ENCODE measurements at regions not wholly inside any gene's neighbourhood (a gene's known extent, or its start where the extent isn't known, plus 50 kb on each side); places are given as distances from the start of the nearest gene placed in this dataset.

GRCh38 chr10:55367555-55367954 lies 566.5 kb upstream of the PCDH15 start:
- Histone ChIP-seq H3K9me3 (no peaks in the 10 kb centered on the region), H3K4me3 (no peak overlapping the region), H3K36me3 (no peaks in the 10 kb centered on the region), H3K9ac (ENCODE audit: low read depth in 2 of 2, low read length in 2 of 2) (no peak overlapping the region), H3K27me3 (no peaks in the 10 kb centered on the region), H3K4me1 (no peaks in the 10 kb centered on the region), H3K27ac (no peak overlapping the region)
- TF ChIP-seq, protein P1, sequence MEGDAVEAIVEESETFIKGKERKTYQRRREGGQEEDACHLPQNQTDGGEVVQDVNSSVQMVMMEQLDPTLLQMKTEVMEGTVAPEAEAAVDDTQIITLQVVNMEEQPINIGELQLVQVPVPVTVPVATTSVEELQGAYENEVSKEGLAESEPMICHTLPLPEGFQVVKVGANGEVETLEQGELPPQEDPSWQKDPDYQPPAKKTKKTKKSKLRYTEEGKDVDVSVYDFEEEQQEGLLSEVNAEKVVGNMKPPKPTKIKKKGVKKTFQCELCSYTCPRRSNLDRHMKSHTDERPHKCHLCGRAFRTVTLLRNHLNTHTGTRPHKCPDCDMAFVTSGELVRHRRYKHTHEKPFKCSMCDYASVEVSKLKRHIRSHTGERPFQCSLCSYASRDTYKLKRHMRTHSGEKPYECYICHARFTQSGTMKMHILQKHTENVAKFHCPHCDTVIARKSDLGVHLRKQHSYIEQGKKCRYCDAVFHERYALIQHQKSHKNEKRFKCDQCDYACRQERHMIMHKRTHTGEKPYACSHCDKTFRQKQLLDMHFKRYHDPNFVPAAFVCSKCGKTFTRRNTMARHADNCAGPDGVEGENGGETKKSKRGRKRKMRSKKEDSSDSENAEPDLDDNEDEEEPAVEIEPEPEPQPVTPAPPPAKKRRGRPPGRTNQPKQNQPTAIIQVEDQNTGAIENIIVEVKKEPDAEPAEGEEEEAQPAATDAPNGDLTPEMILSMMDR (IDR thresholded peaks at IDR 0.05) = no peak
- no peak for DNase-seq
- intact Hi-C loops (cut with DNase I) = no loop called here

DNA sequence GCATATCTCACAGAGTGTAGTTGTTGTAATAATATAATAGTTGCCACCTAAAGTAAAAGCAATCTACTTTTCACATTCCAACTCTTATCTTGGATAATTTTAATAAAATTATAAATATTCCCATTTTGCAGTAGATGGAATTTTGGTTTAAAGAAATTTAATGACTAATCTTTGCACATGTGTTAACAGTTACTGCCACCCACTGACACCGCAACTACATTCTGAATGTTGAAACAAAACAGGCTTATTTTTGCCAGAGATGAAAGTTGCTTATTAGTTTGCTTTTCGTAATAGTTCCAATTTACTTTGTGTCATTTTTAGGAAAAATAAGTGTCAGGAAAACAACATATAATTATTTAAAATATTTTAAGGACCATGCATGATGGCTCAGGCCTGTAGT lies 557.5 kb upstream of the PCDH15 start:
- H3K9ac ChIP-seq (ENCODE audit: low read depth in 2 of 2, low read length in 2 of 2) = no peak overlapping the region

DNA sequence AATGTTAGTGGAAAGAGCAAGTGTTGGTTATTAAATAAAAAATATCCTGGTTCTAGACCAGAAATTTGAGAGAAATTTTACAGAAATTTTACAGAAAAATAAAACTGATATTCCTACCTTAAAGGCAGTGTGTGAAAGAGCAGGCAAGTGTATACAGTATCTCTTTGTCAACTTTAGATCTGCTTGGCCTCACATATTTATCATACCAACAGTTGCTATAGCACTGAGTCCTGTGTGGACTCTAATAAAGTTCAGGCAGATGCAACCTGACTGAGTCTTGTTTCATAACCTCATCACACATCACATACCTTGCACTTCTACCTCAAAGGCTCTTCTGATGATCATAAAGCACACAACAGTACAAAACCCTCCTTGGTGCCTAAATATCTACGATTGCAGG lies 552.4 kb upstream of the PCDH15 start:
- no peaks in the 10 kb centered on the region for H3K27me3 ChIP-seq
- no peaks in the 10 kb centered on the region for H3K9me3 ChIP-seq
- no peak overlapping the region for H3K9ac ChIP-seq (ENCODE audit: low read depth in 2 of 2, low read length in 2 of 2)
- DNase-seq = no peak
- intact Hi-C loops (cut with DNase I) = no loop called here
- no peak overlapping the region for H3K27ac ChIP-seq
- no peaks in the 10 kb centered on the region for H3K4me1 ChIP-seq
- TF ChIP-seq, protein P1 (IDR thresholded peaks at IDR 0.05) = no peak
- no peaks in the 10 kb centered on the region for H3K36me3 ChIP-seq
- H3K4me3 ChIP-seq = no peak overlapping the region

More for the DNA sequence above, 557.5 kb upstream of the PCDH15 start:
- intact Hi-C loops (cut with DNase I) = no loop called here
- H3K27ac ChIP-seq = no peak overlapping the region
- no peaks in the 10 kb centered on the region for H3K9me3 ChIP-seq
- TF ChIP-seq, protein P1 (IDR thresholded peaks at IDR 0.05) = no peak
- H3K27me3 ChIP-seq = no peaks in the 10 kb centered on the region
- H3K36me3 ChIP-seq = no peaks in the 10 kb centered on the region
- DNase-seq = no peak
- no peaks in the 10 kb centered on the region for H3K4me1 ChIP-seq
- no peak overlapping the region for H3K4me3 ChIP-seq

GRCh38 chr10:55351431-55351830 lies 550.4 kb upstream of the PCDH15 start:
- TF ChIP-seq, protein P1 (IDR thresholded peaks at IDR 0.05) = no peak

DNA sequence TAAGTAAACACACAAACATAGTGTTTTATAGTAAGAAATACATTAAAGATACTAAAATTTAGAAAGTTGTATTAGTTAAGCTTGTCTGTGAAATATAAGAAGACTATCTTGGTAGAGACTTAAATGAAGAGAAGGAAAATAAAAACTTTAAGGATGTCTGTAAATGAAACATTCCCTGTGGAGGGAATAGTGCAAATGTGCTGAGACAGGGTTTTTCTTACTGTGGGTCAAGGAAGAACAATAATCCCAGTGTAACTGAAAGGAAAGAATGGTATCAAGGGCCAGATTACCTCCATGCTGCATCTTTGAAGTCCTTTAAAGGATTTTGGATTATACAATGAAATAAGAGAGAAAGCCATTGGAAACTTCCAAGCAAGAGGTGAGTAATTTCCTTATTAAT lies 547.5 kb upstream of the PCDH15 start:
- no peak overlapping the region for H3K9ac ChIP-seq (ENCODE audit: low read depth in 2 of 2, low read length in 2 of 2)
- H3K27me3 ChIP-seq = no peaks in the 10 kb centered on the region
- DNase-seq = no peak
- TF ChIP-seq, protein P1 (IDR thresholded peaks at IDR 0.05) = no peak
- no peaks in the 10 kb centered on the region for H3K9me3 ChIP-seq
- H3K4me1 ChIP-seq = no peaks in the 10 kb centered on the region
- no peaks in the 10 kb centered on the region for H3K36me3 ChIP-seq
- H3K27ac ChIP-seq = no peak overlapping the region
- intact Hi-C loops (cut with DNase I) = no loop called here
- no peak overlapping the region for H3K4me3 ChIP-seq

More at GRCh38 chr10:55351431-55351830, 550.4 kb upstream of the PCDH15 start:
- Histone ChIP-seq H3K27ac (no peak overlapping the region), H3K4me3 (no peak overlapping the region), H3K9ac (ENCODE audit: low read depth in 2 of 2, low read length in 2 of 2) (no peak overlapping the region), H3K9me3 (no peaks in the 10 kb centered on the region), H3K36me3 (no peaks in the 10 kb centered on the region), H3K27me3 (no peaks in the 10 kb centered on the region), H3K4me1 (no peaks in the 10 kb centered on the region)
- intact Hi-C loops (cut with DNase I) = no loop called here
- DNase-seq = no peak

GRCh38 chr10:55330486-55330885 lies 529.5 kb upstream of the PCDH15 start:
- intact Hi-C loops (cut with DNase I) = no loop called here
- H3K27me3 ChIP-seq = no peaks in the 10 kb centered on the region
- DNase-seq = no peak
- H3K9me3 ChIP-seq = no peaks in the 10 kb centered on the region
- no peak overlapping the region for H3K9ac ChIP-seq (ENCODE audit: low read depth in 2 of 2, low read length in 2 of 2)
- H3K4me1 ChIP-seq = no peaks in the 10 kb centered on the region
- no peak overlapping the region for H3K27ac ChIP-seq
- H3K4me3 ChIP-seq = no peak overlapping the region
- TF ChIP-seq, protein P1 (IDR thresholded peaks at IDR 0.05) = no peak
- no peaks in the 10 kb centered on the region for H3K36me3 ChIP-seq
